Hepatocyte (in vitro differentiated cells): ENCODE measurements at regions not wholly inside any gene's neighbourhood (a gene's known extent, or its start where the extent isn't known, plus 50 kb on each side); places are given as distances from the start of the nearest gene placed in this dataset.

ENCODE experiments used
- EZH2 ChIP-seq: fragments of 200-600 bp; sonication (generic); IDR thresholded peaks from 2 replicates; pipeline ENCODE4 v1.6.1; 2016; ENCODE audit warnings: antibody characterized with exemption, mild to moderate bottlenecking, borderline replicate concordance
- EZH2phosphoT487 ChIP-seq: fragments of 200-600 bp; sonication (generic); IDR thresholded peaks from one replicate; pipeline ENCODE4 v1.6.1; 2018; ENCODE audit warnings: antibody characterized with exemption, mild to moderate bottlenecking, low read depth, moderate library complexity; ENCODE audit not compliant: unreplicated experiment, severe bottlenecking
- TF ChIP-seq, protein P1 (sequence below): fragments of 200-600 bp; sonication (generic); IDR thresholded peaks from 2 replicates; pipeline ENCODE4 v1.5.1; 2016; ENCODE audit warnings: antibody characterized with exemption, mild to moderate bottlenecking; ENCODE audit not compliant: poor library complexity

GRCh38 chr12:127981875-127982274, 285.1 kb upstream of the TMEM132C start:
- TF ChIP-seq, protein P1, sequence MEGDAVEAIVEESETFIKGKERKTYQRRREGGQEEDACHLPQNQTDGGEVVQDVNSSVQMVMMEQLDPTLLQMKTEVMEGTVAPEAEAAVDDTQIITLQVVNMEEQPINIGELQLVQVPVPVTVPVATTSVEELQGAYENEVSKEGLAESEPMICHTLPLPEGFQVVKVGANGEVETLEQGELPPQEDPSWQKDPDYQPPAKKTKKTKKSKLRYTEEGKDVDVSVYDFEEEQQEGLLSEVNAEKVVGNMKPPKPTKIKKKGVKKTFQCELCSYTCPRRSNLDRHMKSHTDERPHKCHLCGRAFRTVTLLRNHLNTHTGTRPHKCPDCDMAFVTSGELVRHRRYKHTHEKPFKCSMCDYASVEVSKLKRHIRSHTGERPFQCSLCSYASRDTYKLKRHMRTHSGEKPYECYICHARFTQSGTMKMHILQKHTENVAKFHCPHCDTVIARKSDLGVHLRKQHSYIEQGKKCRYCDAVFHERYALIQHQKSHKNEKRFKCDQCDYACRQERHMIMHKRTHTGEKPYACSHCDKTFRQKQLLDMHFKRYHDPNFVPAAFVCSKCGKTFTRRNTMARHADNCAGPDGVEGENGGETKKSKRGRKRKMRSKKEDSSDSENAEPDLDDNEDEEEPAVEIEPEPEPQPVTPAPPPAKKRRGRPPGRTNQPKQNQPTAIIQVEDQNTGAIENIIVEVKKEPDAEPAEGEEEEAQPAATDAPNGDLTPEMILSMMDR = no peak
- TF ChIP-seq EZH2 = no peak
- TF ChIP-seq EZH2phosphoT487 = no peak
